Mesenchymal stem cell (in vitro differentiated cells and primary cell): ENCODE measurements at regions not wholly inside any gene's neighbourhood (a gene's known extent, or its start where the extent isn't known, plus 50 kb on each side); places are given as distances from the start of the nearest gene placed in this dataset.
A peak's percentile ranks its signal among the peaks of the same experiment; 100 is the strongest.

ENCODE experiments used
- DNase-seq: peaks from one replicate; pipeline ENCODE4 v3.0.0-alpha.2; 2013
- H2AFZ ChIP-seq: one replicate; pipeline ENCODE4 v1.6.1; 2013; ENCODE audit warnings: low read depth, mild to moderate bottlenecking, control low read depth, inconsistent platforms, low read length, moderate library complexity
- H2AK5ac ChIP-seq: 2 replicates; pipeline ENCODE4 v1.6.1; 2013; ENCODE audit warnings: low read length, moderate library complexity, mild to moderate bottlenecking, inconsistent platforms; ENCODE audit not compliant: severe bottlenecking
- H2BK120ac ChIP-seq: one replicate; pipeline ENCODE4 v1.6.1; 2013; ENCODE audit warnings: low read depth, mild to moderate bottlenecking, inconsistent platforms, low read length, moderate library complexity
- H2BK12ac ChIP-seq, 2 experiments: one replicate each; pipeline ENCODE4 v1.6.1; 2013; ENCODE audit warnings: inconsistent platforms in 2 of 2, low read length in 2 of 2, mild to moderate bottlenecking in 2 of 2, moderate library complexity in 2 of 2, control low read depth in 1 of 2
- H2BK15ac ChIP-seq: one replicate; pipeline ENCODE4 v1.6.1; 2013; ENCODE audit warnings: mild to moderate bottlenecking, low read depth, inconsistent platforms; ENCODE audit not compliant: poor library complexity, severe bottlenecking
- H2BK5ac ChIP-seq: 2 replicates; pipeline ENCODE4 v1.6.1; 2013; ENCODE audit warnings: low read depth, mild to moderate bottlenecking, low read length, control low read depth, inconsistent platforms; ENCODE audit not compliant: poor library complexity, severe bottlenecking
- H3K14ac ChIP-seq, 2 experiments: one replicate each; pipeline ENCODE4 v1.6.1; 2013; ENCODE audit warnings: inconsistent platforms in 2 of 2, low read length in 2 of 2, control low read depth in 1 of 2, mild to moderate bottlenecking in 1 of 2, moderate library complexity in 1 of 2
- H3K18ac ChIP-seq, 2 experiments: one replicate each; pipeline ENCODE4 v1.6.1; 2013; ENCODE audit warnings: inconsistent platforms in 2 of 2, low read length in 2 of 2, control low read depth in 1 of 2, low read depth in 1 of 2, mild to moderate bottlenecking in 1 of 2
- H3K23ac ChIP-seq, 2 experiments: one replicate each; pipeline ENCODE4 v1.6.1; 2013; ENCODE audit warnings: inconsistent platforms in 2 of 2, low read length in 2 of 2, mild to moderate bottlenecking in 2 of 2, moderate library complexity in 2 of 2, control low read depth in 1 of 2
- H3K27ac ChIP-seq: 2 replicates; pipeline ENCODE4 v1.5.1; 2013; ENCODE audit warnings: mild to moderate bottlenecking, moderate library complexity, low read length, control low read depth, inconsistent platforms; ENCODE audit not compliant: poor library complexity, severe bottlenecking
- H3K27me3 ChIP-seq, 2 experiments: 2 replicates each; pipeline versions ENCODE4 v1.6.1 to v1.7.0; 2013; ENCODE audit warnings: low read length in 2 of 2, mild to moderate bottlenecking in 2 of 2, moderate library complexity in 2 of 2, control low read depth in 1 of 2, inconsistent platforms in 1 of 2; ENCODE audit not compliant: control insufficient read depth in 1 of 2, insufficient read depth in 1 of 2
- H3K36me3 ChIP-seq, 2 experiments: 2 replicates each; pipeline versions ENCODE4 v1.6.1 to v1.7.0; 2013; ENCODE audit warnings: low read length in 2 of 2, control low read depth in 1 of 2, inconsistent platforms in 1 of 2, low read depth in 1 of 2, mild to moderate bottlenecking in 1 of 2; ENCODE audit not compliant: insufficient read depth in 2 of 2, control insufficient read depth in 1 of 2
- H3K4ac ChIP-seq, 2 experiments: one replicate each; pipeline ENCODE4 v1.6.1; 2013; ENCODE audit warnings: inconsistent platforms in 2 of 2, low read length in 2 of 2, mild to moderate bottlenecking in 2 of 2, moderate library complexity in 2 of 2, control low read depth in 1 of 2, low read depth in 1 of 2
- H3K4me1 ChIP-seq: 2 replicates; pipeline ENCODE4 v1.6.1; 2013; ENCODE audit warnings: low read depth, low read length, control low read depth; ENCODE audit not compliant: control insufficient read depth, insufficient read depth
- H3K4me2 ChIP-seq: 2 replicates; pipeline ENCODE4 v1.6.1; 2013; ENCODE audit warnings: low read length, mild to moderate bottlenecking, inconsistent platforms; ENCODE audit not compliant: poor library complexity, severe bottlenecking
- H3K4me3 ChIP-seq, 2 experiments: 2 replicates each; pipeline versions ENCODE4 v1.5.1 to v1.7.0; 2013; ENCODE audit warnings: low read length in 2 of 2, mild to moderate bottlenecking in 2 of 2, control low read depth in 1 of 2, low read depth in 1 of 2; ENCODE audit not compliant: insufficient read depth in 1 of 2
- H3K79me1 ChIP-seq: replicated peaks from 2 replicates; pipeline ENCODE4 v1.6.1; 2013; ENCODE audit warnings: mild to moderate bottlenecking, control low read depth, low read length, inconsistent platforms; ENCODE audit not compliant: poor library complexity, severe bottlenecking
- H3K9ac ChIP-seq: 2 replicates; pipeline ENCODE4 v1.7.0; 2013; ENCODE audit warnings: mild to moderate bottlenecking, low read length, moderate library complexity
- H3K9me3 ChIP-seq: 2 replicates; pipeline ENCODE4 v1.7.0; 2013; ENCODE audit warnings: mild to moderate bottlenecking, low read length; ENCODE audit not compliant: control insufficient read depth
- H4K8ac ChIP-seq: one replicate; pipeline ENCODE4 v1.6.1; 2013; ENCODE audit warnings: inconsistent platforms, mild to moderate bottlenecking, low read length, moderate library complexity
- H4K91ac ChIP-seq: one replicate; pipeline ENCODE4 v1.6.1; 2013; ENCODE audit warnings: mild to moderate bottlenecking, low read length, inconsistent platforms
- WGBS: methylation state at CpG from one replicate; pipeline ENCODE4 v1.1.7; 2013; ENCODE audit warnings: mixed read lengths; 5-methylcytosine and 5-hydroxymethylcytosine counted together

DNA sequence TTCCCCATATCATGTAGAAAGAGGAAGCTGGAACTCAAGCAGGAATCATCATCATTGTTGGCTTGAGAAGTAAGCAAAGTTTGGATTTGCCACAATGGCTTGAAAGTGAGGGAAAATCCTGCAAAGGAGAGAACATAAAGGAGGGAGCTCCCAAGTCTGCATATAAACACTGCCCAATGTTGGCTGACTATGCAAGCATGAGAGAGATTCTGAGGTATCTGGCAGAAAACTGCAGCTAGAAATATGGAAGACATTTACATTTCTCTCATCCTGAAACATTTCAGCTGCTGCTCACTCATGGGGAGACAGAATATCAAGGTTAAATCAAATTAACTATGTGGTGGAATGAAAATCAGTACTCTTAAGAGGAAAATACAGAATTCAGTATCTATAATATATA, 415.6 kb upstream of the TNC start:
- no peak overlapping the region for H3K23ac ChIP-seq
- H3K9ac ChIP-seq: no peak overlapping the region
- H3K27ac ChIP-seq: no peak overlapping the region
- no peak overlapping the region for H2BK12ac ChIP-seq
- no peaks in the 10 kb centered on the region for H3K4me1 ChIP-seq
- no peak overlapping the region for H3K4me3 ChIP-seq
- no peak overlapping the region for H4K91ac ChIP-seq
- H4K8ac ChIP-seq: no peak overlapping the region
- no peaks in the 10 kb centered on the region for H3K79me1 ChIP-seq
- no peak for DNase-seq
- H3K18ac ChIP-seq: no peak overlapping the region
- H2BK5ac ChIP-seq: no peak overlapping the region
- H2BK120ac ChIP-seq: no peak overlapping the region
- H3K4me2 ChIP-seq: no peak overlapping the region
- H3K4ac ChIP-seq: no peak overlapping the region
- H2AK5ac ChIP-seq: no peak overlapping the region
- H3K27me3 ChIP-seq: no peaks in the 10 kb centered on the region
- no peaks in the 10 kb centered on the region for H3K36me3 ChIP-seq
- H2BK15ac ChIP-seq: no peak overlapping the region
- H3K9me3 ChIP-seq: no peaks in the 10 kb centered on the region
- no peak overlapping the region for H2AFZ ChIP-seq
- no peak overlapping the region for H3K14ac ChIP-seq

DNA sequence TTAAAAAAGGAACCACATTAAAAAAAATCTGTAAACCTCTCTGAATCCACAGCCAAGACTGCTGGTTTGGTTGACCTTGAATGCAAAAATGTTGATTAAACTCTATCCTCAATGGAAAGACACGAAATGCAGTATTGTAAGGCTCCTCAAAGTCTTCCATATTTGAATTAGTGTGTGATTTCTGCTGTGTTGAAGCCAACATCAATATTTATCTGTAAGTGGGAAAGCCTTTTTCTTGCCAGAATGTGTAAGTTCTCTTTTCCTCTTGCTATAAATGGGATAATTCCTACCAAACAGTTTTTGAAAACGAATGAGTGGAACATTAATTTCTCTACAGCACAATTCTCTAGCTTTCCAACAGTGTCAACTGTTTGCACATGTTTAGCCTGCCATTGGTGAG, 422.1 kb upstream of the TNC start:
- Histone ChIP-seq H3K9ac (no peak overlapping the region), H2AK5ac (no peak overlapping the region), H3K4ac (no peak overlapping the region), H2AFZ (no peak overlapping the region), H4K91ac (no peak overlapping the region), H2BK12ac (no peak overlapping the region), H3K27me3 (no peaks in the 10 kb centered on the region), H3K79me1 (no peaks in the 10 kb centered on the region), H2BK5ac (no peak overlapping the region), H3K4me2 (no peak overlapping the region), H3K14ac (no peak overlapping the region), H3K27ac (no peak overlapping the region), H2BK120ac (no peak overlapping the region), H3K4me1 (no peaks in the 10 kb centered on the region), H3K23ac (no peak overlapping the region), H2BK15ac (no peak overlapping the region), H4K8ac (no peak overlapping the region), H3K18ac (no peak overlapping the region), H3K36me3 (no peaks in the 10 kb centered on the region), H3K9me3 (no peaks in the 10 kb centered on the region), H3K4me3 (no peak overlapping the region)
- 80% methylated on average over 2 of the region's 2 CpGs for WGBS
- no peak for DNase-seq

DNA sequence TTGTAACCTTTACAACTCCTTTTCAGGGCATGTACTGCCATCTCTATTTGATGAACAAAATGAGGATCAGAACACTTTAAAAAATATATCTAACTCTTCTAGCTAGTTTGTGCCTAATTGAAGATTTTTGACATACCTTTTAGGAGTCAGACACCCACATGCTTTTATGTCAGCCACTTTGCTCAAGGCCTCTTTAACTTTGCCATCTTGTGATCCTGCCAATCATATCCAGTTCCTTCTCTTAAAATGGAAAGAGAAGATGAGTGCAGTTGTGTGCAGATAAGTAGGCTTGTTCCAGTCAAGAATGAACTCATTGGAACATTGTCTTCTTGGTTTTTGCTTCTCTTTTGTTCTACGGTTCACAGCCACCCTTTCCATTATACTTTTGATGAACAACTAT, 425.6 kb upstream of the TNC start:
- Histone ChIP-seq H3K18ac (no peak overlapping the region), H3K14ac (no peak overlapping the region), H3K9ac (no peak overlapping the region), H2BK12ac (no peak overlapping the region), H4K91ac (no peak overlapping the region), H3K9me3 (no peaks in the 10 kb centered on the region), H3K79me1 (no peaks in the 10 kb centered on the region), H2AFZ (no peak overlapping the region), H3K4me3 (no peak overlapping the region), H3K27ac (no peak overlapping the region), H3K4ac (no peak overlapping the region), H2BK15ac (no peak overlapping the region), H4K8ac (no peak overlapping the region), H3K23ac (no peak overlapping the region), H3K36me3 (no peaks in the 10 kb centered on the region), H3K27me3 (no peaks in the 10 kb centered on the region), H2BK120ac (no peak overlapping the region), H2AK5ac (no peak overlapping the region), H3K4me1 (no peaks in the 10 kb centered on the region), H3K4me2 (no peak overlapping the region), H2BK5ac (no peak overlapping the region)
- WGBS: 100% methylated on average over 1 of the region's 1 CpG
- no peak for DNase-seq

- no peak overlapping the region for H2BK15ac ChIP-seq
- H3K14ac ChIP-seq: no peak overlapping the region
- H3K23ac ChIP-seq: no peak overlapping the region
- H2BK12ac ChIP-seq: no peak overlapping the region
- H2AFZ ChIP-seq: no peak overlapping the region
- H3K9me3 ChIP-seq: no peaks in the 10 kb centered on the region
- no peak overlapping the region for H2BK5ac ChIP-seq
- H3K79me1 ChIP-seq: no peaks in the 10 kb centered on the region
- no peak overlapping the region for H4K91ac ChIP-seq
- WGBS: 39% methylated on average over 2 of the region's 2 CpGs
- H2AK5ac ChIP-seq: no peak overlapping the region
- no peak overlapping the region for H4K8ac ChIP-seq
- H3K27ac ChIP-seq: no peak overlapping the region
- no peaks in the 10 kb centered on the region for H3K27me3 ChIP-seq
- no peak overlapping the region for H3K9ac ChIP-seq
- H2BK120ac ChIP-seq: no peak overlapping the region
- DNase-seq: peak; percentile 69
- H3K4ac ChIP-seq: no peak overlapping the region
- H3K4me1 ChIP-seq: no peaks in the 10 kb centered on the region
- no peak overlapping the region for H3K4me2 ChIP-seq
- peak overlapping the region; percentile 5 to 12 for H3K18ac ChIP-seq
- H3K36me3 ChIP-seq: no peaks in the 10 kb centered on the region
- no peak overlapping the region for H3K4me3 ChIP-seq
Observed at GRCh38 chr9:115548609-115549260, 430.8 kb upstream of the TNC start.
